PC-9 (cell line): ENCODE measurements at regions not wholly inside any gene's neighbourhood (a gene's known extent, or its start where the extent isn't known, plus 50 kb on each side); places are given as distances from the start of the nearest gene placed in this dataset.
"Not testable (repeated sequence)": the region's sequence is repeated elsewhere in the genome, so short reads cannot be mapped to it uniquely, and the experiment has no call there.

ENCODE experiments used
- EZH2 ChIP-seq: fragments of 200-600 bp; sonication (generic); IDR thresholded peaks from 2 replicates; pipeline ENCODE4 v1.8.0; 2017; ENCODE audit warnings: antibody characterized with exemption, low read depth
- TF ChIP-seq, protein P1 (sequence below): fragments of 200-600 bp; sonication (generic); conservative IDR thresholded peaks from 2 replicates; pipeline ENCODE4 v1.6.1; 2017; ENCODE audit warnings: mixed run types, antibody characterized with exemption, mild to moderate bottlenecking, moderate library complexity

DNA sequence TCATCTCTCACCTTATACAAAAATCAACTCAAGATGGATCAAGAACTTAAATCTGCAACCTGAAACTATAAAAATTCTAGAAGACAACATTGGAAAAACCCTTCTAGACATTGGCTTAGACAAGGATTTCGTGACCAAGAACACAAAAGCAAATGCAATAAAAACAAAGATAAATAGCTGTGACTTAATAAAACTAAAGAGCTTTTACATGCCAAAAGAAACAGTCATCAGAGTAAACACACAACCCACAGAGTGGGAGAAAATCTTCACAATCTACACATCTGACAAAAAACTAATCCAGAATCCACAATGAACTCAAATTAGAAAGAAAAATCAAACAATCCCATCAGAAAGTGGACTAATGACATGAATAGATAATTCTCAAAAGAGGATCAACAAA lies 532.4 kb downstream of the KIF20B start:
- TF ChIP-seq, protein P1, sequence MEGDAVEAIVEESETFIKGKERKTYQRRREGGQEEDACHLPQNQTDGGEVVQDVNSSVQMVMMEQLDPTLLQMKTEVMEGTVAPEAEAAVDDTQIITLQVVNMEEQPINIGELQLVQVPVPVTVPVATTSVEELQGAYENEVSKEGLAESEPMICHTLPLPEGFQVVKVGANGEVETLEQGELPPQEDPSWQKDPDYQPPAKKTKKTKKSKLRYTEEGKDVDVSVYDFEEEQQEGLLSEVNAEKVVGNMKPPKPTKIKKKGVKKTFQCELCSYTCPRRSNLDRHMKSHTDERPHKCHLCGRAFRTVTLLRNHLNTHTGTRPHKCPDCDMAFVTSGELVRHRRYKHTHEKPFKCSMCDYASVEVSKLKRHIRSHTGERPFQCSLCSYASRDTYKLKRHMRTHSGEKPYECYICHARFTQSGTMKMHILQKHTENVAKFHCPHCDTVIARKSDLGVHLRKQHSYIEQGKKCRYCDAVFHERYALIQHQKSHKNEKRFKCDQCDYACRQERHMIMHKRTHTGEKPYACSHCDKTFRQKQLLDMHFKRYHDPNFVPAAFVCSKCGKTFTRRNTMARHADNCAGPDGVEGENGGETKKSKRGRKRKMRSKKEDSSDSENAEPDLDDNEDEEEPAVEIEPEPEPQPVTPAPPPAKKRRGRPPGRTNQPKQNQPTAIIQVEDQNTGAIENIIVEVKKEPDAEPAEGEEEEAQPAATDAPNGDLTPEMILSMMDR: not testable (repeated sequence)
- not testable (repeated sequence) for TF ChIP-seq EZH2
